T-helper 1 cell treated with Interleukin-12 subunit alpha and Interleukin-12 subunit beta and Interleukin-4 antibody, amounts not matched to agents 30 ng/mL and 1 ng/mL, for 36 hours (primary cell): ENCODE measurements at regions not wholly inside any gene's neighbourhood (a gene's known extent, or its start where the extent isn't known, plus 50 kb on each side); places are given as distances from the start of the nearest gene placed in this dataset.

Experiments used
- intact Hi-C: fragments of 100-400 bp; cut with micrococcal nuclease; formaldehyde crosslinking; loops from one replicate; pipeline ENCODE4 v1.15.1; 2024

DNA sequence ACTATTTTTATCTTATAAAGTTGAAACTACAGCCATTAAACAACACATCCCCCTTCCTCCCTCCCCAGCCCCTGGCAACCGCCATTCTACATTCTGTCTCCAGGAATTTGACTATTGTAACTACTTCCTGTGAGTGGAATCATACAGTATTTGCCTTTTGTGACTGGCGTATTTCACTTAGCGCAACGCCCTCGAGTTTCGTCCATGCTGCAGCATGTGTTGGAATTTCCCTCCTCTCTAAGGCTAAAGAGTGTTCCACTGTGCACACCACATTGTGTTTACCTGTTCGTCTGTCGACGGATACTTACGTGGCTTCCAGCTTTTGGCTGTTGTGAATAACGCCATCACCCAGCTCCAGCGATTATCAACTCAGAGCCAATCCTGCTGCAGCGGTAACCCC is 52.0 kb upstream of the DLG1 start:
- intact Hi-C loops: no loop called here

DNA sequence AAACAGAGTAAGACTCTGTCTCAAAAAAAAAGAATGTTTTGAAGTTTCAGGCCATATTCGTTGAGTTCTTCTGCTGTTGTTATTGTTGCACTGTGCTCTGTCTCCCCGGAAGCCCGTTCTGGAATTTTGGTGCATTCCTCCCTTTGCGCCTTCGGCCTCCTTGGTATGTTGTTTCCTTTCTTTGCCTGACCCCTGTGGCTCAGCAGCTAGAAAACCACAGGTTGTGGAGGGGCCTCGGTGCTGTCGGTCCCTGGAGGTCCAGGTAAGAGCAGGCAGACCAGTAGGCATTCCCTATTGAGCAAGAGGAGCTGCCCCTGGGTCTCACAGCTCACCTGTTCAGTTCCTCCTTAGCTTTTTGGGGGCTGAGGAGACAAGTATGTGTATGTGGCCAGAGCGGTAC is 51.0 kb upstream of the DLG1 start:
- intact Hi-C loops: no loop called here
